GM21576 (cell line): ENCODE measurements at regions not wholly inside any gene's neighbourhood (a gene's known extent, or its start where the extent isn't known, plus 50 kb on each side); places are given as distances from the start of the nearest gene placed in this dataset.

Experiments
- ATAC-seq: cut with Tn5 transposase; IDR thresholded peaks from one replicate; pipeline ENCODE4 v1.9.1; 2021; ENCODE audit warnings: mild to moderate bottlenecking, moderate library complexity; ENCODE audit not compliant: unreplicated experiment

GRCh38 chr9:129276486-129277230, 98.6 kb upstream of the IER5L start:
- ATAC-seq, result no peak

GRCh38 chr9:129275626-129276247, 97.7 kb upstream of the IER5L start:
- ATAC-seq, result no peak

DNA sequence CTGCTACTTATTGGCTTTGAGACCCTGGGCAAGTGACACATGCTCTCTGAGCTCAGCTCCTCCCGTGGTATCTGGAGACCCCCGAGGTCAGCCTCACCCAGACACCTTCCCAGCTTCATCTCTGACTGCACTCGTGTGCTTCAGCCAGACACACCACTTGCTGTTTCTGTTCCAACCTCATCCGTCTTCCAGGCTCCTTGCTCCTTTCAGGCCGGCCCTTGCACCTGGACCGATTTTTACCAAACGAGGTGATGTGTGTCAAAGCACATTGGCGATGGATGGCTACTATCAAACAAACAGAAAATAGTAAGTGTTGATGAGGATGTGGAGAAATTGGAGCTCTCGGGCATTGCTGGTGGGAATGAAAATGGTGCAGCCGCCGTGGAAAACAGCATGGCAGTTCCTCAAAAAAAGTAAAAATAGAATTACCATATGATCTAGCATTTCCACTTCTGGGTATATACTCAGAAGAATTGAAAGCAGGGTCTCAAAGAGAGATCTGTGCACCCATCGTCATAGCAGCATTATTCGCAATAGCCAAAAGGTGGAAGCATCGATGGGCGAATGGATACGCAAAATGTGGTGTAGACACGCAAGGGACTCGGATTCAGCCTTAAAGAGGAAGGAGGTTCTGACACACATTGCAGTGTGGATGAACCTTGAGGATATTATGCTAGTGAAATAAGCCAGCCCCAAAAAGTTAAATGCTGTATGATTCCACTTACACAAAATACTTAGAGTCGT, 96.1 kb upstream of the IER5L start:
- ATAC-seq, result no peak

DNA sequence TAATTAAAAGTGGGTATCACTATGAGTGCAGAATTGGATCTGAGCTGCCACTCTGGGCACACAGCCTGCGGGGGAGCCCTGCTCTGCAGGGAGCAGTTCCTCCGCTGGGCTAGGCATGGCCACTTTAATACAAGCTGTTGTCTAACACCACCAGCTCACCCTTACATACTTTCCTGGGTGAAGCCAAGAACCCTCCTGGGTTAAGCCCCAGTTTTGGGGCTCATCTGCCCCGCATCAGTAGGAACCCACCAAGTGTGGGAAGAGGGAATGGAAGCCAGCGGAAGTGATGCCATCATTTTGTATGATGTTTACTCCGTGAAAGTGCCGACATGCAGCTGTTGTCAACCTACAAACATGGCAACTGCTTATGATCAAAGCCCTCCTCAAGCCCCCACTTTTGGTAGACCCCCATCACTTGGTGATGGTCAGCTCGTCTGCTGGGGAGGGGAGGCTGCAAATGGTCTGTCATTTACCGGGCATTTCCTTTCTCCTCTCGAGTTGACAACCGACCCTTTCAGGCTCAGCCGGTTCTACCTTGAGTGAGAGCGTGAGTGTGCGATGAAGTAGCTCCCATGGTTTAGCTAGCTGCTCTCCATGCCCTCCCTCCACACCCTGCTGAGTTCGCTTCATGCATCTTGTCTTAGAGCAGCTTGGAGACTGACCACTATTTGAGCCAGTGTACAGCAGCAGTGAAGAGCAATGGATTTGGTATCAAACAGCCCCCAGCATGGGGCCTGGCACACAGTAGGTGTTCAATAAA, 95.3 kb upstream of the IER5L start:
- ATAC-seq, result no peak

GRCh38 chr9:129272348-129273025, 94.4 kb upstream of the IER5L start:
- no peak for ATAC-seq

- no peak for ATAC-seq
These were observed 92.9 kb upstream of the IER5L start for GRCh38 chr9:129270903-129271431.

DNA sequence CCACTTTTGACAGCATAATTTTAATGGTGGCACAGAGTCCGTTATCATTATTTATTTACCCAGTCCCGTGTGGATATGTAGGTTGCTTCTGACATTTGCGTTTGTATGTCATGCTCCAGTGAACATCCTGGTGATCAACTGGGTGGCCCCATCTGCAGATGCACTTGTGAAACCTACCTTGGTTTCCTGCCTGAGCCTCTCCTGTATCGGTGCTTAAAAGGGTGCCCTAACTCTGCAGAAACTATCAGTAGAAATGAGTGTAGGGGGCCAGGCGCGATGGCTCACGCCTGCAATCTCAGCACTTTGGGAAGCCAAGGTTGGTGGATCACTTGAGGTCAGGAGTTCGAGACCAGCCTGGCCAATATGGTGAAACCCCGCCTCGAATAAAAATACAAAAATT, 92.1 kb upstream of the IER5L start:
- ATAC-seq, result peak; percentile 64

DNA sequence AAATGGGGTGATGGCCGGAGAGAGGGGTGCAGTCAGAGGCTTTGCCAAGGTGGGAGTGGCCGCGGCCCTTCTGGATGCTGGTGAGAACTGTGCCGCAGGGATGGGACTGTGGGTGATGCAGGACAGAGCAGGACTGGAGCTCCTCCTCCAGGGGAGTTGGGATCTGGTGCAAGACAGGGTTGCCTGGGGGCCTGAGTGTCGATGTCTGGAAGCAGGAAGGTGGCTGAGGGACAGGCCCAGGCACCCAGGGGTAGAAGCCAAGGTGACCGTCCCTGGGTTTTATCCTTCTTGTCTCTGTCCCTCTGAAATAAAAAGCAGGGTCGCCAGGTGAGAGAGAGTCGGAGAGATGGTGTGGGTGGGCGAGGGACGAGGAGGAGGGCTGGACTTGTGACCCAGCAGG, 89.1 kb upstream of the IER5L start:
- ATAC-seq, result no peak

- no peak for ATAC-seq
These were observed 88.5 kb upstream of the IER5L start for GRCh38 chr9:129266536-129266935.

- ATAC-seq, result no peak
These were observed 86.3 kb upstream of the IER5L start for GRCh38 chr9:129264388-129264787.

DNA sequence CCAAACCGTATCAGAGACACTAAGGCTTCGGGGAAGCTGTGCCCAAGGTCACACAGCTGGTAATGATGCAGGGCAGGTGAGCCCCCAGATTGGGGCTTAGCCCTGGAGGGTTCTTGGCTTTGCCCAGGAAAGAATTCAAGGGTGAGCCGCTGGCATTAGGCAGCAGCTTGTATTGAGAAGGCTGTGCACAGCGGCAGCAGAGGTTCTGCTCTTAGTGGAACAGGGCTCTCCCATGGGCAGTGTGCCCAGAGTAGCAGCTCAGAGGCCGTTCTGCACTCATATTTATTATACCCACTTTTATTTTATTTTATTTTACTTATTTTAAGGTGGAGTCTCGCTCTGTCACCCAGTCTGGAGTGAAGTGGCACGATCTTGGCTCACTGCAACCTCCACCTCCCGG, 85.8 kb upstream of the IER5L start:
- no peak for ATAC-seq

DNA sequence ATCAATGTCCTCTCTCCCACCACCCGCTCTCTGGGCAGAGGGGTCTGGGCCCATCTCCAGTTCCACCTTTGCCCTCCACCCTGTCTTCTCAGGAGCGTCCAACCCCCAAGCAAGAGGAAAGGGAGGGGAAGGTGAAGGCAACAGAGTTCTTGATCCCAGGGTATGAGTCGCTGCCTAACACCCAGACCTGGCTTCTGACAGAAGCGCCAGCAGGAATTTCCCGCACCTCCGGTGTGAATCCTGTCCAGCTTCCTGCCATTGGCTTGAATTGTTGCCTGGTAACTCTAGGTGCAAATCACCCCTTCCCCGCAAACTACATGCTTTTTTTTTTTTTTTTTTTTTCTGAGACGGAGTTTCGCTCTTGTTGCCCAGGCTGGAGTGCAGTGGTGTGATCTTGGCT, 84.2 kb upstream of the IER5L start:
- no peak for ATAC-seq

- no peak for ATAC-seq
These were observed 81.3 kb upstream of the IER5L start for GRCh38 chr9:129259375-129259774.

GRCh38 chr9:129258823-129259301, 80.8 kb upstream of the IER5L start:
- no peak for ATAC-seq

- ATAC-seq, result no peak
These were observed 80.2 kb upstream of the IER5L start for GRCh38 chr9:129258124-129258822.

DNA sequence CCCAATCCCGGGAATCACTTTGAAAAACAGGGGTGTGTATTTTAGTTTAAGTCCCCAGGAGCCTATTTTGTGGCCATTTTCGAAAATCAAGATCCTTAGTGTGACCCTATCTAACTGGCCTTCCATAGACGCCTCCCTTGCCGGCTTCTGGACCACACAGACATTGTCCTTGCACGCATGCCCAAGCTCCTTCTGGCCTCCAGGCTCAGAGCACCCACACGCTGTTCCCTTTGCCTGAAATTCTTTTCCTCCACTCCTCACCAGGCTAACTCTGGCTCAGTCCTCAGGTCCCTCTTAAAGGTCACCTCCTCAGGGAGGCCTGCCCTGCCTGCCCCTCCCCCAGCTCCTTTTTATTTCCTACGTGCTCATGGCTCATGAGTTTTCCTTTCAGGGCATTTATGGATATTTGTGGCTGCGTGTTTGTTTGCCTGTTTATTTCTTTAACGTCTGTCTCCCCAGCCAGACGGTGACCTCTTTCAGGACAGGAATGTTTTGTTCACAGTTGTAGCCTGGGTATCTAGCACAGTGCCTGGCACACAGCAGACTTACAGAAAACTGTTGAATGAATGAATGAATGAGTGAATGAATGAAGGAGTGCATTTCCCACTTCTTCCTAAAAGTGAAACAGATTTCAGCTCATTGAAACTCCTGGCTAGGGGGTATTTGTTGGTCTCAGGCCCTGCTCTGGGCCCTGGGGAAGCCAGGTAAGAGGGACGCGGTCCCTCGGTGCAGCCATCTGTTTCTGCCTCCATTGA, 79.1 kb upstream of the IER5L start:
- no peak for ATAC-seq

GRCh38 chr9:129254566-129255287, 76.7 kb upstream of the IER5L start:
- no peak for ATAC-seq

GRCh38 chr9:129253803-129254381, 75.8 kb upstream of the IER5L start:
- ATAC-seq, result no peak
